SK-N-SH (cell line): ENCODE measurements at regions not wholly inside any gene's neighbourhood (a gene's known extent, or its start where the extent isn't known, plus 50 kb on each side); places are given as distances from the start of the nearest gene placed in this dataset.

ENCODE experiments used
- EP300 ChIP-seq, 2 experiments: IDR thresholded peaks; 2 replicates each; pipeline versions ENCODE4 v1.4.0 to v1.6.1; 2012; ENCODE audit warnings: borderline replicate concordance in 1 of 2, low read depth in 1 of 2, low read length in 1 of 2
- GABPA ChIP-seq: IDR thresholded peaks from 2 replicates; pipeline ENCODE4 v1.4.0; 2012; ENCODE audit warnings: low read depth, mild to moderate bottlenecking
- SMC3 ChIP-seq: IDR thresholded peaks from 2 replicates; pipeline ENCODE4 v1.6.1; 2012; ENCODE audit warnings: low read depth, low read length, improper control_type of control experiment
- TF ChIP-seq, protein P1 (sequence below): fragments of 200-600 bp; sonication (generic); IDR thresholded peaks from 2 replicates; pipeline ENCODE4 v1.6.1; 2017; ENCODE audit warnings: antibody characterized with exemption, mild to moderate bottlenecking, moderate library complexity
- TF ChIP-seq, protein P2 (sequence below): IDR thresholded peaks from 2 replicates; pipeline ENCODE4 v1.6.1; 2012; ENCODE audit warnings: mild to moderate bottlenecking, low read depth, low read length, moderate library complexity

DNA sequence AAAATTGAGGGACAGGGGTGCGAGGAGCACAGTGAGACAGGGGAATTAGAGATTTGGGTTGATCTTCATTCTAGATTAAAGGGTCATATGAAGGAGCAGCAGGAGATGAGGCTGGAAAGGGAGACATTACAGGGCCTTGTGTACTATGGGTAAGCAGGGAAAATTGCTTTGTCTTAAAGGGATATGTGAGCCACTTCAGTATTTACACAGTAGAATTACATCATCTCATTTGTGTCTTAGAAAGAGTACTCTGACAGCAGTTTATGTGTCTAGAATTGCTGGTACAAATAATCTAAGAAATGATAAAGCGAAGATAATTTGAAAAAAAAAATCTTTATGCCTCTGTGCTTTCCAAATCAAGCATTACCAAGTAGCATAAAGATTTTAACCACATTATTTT lies 287.0 kb upstream of the ARRDC3 start:
- TF ChIP-seq, protein P1, sequence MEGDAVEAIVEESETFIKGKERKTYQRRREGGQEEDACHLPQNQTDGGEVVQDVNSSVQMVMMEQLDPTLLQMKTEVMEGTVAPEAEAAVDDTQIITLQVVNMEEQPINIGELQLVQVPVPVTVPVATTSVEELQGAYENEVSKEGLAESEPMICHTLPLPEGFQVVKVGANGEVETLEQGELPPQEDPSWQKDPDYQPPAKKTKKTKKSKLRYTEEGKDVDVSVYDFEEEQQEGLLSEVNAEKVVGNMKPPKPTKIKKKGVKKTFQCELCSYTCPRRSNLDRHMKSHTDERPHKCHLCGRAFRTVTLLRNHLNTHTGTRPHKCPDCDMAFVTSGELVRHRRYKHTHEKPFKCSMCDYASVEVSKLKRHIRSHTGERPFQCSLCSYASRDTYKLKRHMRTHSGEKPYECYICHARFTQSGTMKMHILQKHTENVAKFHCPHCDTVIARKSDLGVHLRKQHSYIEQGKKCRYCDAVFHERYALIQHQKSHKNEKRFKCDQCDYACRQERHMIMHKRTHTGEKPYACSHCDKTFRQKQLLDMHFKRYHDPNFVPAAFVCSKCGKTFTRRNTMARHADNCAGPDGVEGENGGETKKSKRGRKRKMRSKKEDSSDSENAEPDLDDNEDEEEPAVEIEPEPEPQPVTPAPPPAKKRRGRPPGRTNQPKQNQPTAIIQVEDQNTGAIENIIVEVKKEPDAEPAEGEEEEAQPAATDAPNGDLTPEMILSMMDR = no peak
- TF ChIP-seq EP300 (IDR thresholded peaks at IDR 0.05; ENCODE audit: borderline replicate concordance in 1 of 2, low read depth in 1 of 2, low read length in 1 of 2) (no peak), SMC3 (no peak), GABPA (no peak)
- TF ChIP-seq, protein P2, sequence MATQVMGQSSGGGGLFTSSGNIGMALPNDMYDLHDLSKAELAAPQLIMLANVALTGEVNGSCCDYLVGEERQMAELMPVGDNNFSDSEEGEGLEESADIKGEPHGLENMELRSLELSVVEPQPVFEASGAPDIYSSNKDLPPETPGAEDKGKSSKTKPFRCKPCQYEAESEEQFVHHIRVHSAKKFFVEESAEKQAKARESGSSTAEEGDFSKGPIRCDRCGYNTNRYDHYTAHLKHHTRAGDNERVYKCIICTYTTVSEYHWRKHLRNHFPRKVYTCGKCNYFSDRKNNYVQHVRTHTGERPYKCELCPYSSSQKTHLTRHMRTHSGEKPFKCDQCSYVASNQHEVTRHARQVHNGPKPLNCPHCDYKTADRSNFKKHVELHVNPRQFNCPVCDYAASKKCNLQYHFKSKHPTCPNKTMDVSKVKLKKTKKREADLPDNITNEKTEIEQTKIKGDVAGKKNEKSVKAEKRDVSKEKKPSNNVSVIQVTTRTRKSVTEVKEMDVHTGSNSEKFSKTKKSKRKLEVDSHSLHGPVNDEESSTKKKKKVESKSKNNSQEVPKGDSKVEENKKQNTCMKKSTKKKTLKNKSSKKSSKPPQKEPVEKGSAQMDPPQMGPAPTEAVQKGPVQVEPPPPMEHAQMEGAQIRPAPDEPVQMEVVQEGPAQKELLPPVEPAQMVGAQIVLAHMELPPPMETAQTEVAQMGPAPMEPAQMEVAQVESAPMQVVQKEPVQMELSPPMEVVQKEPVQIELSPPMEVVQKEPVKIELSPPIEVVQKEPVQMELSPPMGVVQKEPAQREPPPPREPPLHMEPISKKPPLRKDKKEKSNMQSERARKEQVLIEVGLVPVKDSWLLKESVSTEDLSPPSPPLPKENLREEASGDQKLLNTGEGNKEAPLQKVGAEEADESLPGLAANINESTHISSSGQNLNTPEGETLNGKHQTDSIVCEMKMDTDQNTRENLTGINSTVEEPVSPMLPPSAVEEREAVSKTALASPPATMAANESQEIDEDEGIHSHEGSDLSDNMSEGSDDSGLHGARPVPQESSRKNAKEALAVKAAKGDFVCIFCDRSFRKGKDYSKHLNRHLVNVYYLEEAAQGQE = no peak
